GM18507 (cell line): ENCODE measurements at regions not wholly inside any gene's neighbourhood (a gene's known extent, or its start where the extent isn't known, plus 50 kb on each side); places are given as distances from the start of the nearest gene placed in this dataset.

Source experiments
- DNase-seq: peaks from one replicate; pipeline ENCODE4 v3.0.0; 2011; ENCODE audit warnings: low read depth; ENCODE audit not compliant: insufficient read length; ENCODE audit errors: extremely low spot score
- FAIRE-seq: peaks from 2 replicates; lab custom pipeline; 2011; peaks lifted over from hg19 to GRCh38; lab: Jason Lieb, UNC

DNA sequence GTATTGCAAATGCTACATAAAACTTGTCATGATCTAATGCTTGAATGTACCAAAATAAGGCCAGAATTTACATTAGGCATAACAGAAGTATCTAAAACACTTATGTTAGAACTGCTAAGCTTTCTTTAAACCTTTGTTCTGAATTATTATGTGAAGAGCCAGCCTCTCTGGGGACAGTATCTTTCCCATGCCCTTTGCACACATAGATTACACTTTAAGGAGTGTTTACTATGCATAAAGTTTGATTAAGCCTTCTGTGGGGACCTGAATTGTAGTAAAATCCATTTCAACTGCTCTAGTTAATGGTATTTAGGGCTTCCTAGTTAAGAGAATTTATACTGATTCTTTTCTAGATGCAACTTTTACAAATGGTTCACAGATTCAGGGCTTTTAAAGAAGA lies 444.7 kb downstream of the IPMK start:
- no peak for DNase-seq
- no peak for FAIRE-seq

DNA sequence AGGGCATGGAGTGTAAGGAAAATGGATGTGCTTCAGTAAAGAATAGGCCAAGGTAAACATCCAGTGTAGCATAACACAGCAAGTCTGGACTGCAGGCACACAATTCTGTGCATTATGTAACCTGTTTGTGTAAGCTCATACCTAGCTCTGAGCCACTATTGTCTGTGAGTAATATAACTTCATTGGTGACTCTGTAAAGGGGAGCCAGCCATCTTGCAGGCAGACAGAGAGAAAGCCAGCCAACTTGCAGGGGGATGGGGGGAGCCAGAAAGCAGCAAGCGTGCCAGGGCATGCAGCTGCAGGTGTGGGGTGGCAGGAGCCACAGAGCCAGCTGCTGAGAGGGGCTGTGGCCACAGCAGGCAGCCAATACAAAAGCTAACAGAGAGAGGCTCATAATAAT lies 449.2 kb downstream of the IPMK start:
- FAIRE-seq (no peak), DNase-seq (no peak)

DNA sequence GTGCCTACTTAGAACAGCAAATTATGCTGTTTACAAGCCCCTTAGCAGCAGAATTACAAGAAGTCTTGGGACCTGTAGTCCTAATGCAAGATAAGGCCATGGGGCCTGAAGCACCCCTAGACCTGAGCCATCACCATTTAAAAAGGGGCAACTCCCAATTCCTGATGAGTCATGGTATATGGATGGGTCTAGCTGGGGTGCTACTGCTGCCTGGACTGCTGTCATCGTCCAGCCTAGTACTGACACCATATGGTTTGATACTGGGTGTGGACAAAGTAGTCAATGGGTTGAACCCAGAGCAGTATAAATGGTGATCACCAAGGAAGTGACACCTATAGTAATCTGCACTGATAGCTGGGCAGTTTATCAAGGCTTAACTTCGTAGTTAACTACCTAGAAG lies 450.0 kb downstream of the IPMK start:
- FAIRE-seq (no peak), DNase-seq (no peak)

DNA sequence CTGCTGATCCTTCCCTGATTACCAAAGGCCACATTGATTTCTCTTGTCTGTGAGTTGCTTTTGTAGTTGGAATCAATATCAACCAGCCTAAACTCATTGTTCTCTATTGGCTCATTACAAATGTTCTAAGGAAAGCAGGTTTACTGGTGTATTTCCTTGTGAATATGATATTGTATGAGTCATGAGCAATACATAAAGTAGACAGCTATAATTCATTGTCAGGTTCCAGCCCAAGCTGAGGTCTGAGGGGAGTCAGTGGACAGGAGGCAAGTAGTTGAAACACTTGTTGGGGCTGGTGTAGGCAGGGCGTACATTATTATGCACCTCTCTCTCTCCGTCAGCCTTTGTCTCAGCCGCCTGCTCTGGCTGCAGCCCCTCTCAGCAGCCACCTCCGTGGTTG lies 451.7 kb downstream of the IPMK start:
- no peak for DNase-seq
- FAIRE-seq: no peak

DNA sequence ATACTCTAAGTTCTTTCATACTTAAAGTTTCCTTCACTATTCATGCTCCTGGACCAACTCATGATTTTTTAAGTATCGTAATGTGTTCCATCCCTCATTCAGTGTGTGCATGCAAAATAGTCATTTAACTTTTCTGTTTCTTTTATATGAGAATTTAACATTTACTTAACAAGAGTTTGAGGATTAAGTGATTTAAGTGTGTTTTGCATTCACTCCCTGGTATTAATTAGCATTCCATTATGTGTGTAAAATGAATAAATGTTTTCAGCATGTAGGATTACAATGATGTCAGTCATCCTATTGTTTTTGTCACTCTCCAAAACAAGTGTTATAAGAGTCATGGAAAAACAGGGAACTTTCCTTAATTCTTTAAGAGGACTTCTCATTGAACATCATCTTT lies 457.7 kb downstream of the IPMK start:
- FAIRE-seq (no peak), DNase-seq (no peak)

DNA sequence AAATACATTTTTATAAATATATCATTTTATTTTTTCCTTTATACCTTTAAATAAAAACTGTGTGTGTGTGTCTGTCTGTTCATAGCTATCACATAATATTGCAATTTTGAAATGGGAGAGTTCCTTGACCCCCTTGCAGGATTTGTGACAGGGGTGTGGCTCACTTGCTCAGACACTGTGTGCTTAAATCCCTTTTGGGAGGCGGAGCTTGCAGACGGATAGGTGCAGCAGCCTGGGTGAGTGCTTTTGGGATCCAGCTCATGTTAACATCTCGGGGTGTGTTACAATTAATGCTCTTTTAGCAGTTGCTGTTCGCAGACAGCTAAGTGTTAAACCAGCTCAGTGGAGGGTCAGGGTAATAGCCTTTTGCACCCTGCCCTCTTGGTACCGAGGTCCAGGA lies 459.8 kb downstream of the IPMK start:
- no peak for FAIRE-seq
- no peak for DNase-seq

DNA sequence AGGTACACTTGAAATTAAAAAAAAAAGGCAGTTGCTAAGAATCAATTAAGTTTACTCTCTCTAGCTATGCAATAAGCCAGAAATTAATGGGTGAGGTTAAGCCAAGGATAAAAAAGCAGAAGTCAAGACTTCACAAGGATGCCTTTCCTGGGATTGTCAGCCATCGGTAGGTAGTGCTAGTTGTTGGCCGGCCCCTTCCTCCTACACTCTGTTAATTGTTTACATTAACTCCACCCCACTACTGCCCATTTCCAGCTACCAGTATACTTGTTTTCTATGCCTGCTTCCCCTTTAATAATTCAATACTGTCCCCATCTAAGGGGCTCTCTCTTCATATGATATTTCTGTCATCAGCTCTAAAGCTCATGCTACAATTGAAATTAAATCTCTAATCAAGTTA lies 461.0 kb downstream of the IPMK start:
- no peak for DNase-seq
- FAIRE-seq: no peak

DNA sequence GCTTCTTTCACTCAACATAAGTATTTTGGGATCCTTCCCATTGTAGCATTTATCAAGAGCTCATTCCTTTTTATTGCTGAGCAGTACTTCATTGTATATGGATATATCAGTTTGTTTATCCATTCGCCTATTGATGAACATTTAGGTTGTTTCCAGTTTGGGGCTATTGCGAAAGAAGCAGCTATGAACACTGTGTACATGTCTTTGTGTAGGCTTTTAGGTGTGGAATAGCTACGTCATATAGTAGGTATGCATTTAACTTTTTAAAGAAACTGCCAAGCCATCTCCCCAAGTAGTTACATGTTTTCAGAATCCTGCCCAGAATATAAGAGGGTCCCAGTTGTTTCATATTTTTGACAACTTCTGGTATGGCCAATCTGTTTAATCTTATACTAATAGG lies 468.1 kb downstream of the IPMK start:
- DNase-seq: no peak
- FAIRE-seq: no peak

DNA sequence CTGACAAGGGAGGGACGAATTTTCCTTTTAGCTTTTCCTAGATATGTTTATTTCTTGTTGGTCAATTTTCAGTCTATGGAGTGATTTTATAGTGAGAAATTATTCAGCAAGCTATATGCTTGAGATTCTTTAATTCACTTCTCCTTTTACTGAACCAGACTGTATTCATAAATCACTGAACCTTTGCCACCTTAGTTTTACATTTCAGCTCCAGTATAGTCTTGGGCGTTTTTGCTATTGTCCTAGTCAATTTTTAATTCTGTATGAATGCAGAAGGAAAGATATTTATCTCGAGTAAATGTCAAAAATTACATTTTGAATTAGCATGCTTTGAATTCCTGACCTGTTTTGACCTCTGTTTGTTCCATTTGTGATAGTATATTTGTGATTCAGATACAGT lies 468.9 kb downstream of the IPMK start:
- FAIRE-seq: no peak

DNA sequence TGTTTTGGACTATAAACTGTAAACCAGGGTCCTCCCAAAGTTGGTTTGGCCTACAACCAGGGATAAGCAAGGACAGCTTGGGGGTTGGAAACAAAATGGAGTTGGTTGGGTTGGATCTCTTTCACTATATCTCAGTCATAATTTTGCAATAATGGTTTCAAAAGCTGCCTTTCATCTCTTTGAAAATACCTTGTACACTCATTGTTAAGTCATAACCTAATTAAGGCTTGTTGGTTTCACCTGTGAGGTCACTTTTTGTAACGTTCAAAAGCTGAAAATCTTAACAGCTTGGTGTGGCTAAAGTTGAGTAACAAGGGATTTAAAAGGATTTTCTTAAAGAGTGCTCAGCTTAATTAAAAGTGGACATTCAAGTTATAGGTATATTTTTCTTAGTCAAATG lies 476.1 kb downstream of the IPMK start:
- DNase-seq (no peak), FAIRE-seq (no peak)

More for the DNA sequence above, 468.9 kb downstream of the IPMK start:
- no peak for DNase-seq

DNA sequence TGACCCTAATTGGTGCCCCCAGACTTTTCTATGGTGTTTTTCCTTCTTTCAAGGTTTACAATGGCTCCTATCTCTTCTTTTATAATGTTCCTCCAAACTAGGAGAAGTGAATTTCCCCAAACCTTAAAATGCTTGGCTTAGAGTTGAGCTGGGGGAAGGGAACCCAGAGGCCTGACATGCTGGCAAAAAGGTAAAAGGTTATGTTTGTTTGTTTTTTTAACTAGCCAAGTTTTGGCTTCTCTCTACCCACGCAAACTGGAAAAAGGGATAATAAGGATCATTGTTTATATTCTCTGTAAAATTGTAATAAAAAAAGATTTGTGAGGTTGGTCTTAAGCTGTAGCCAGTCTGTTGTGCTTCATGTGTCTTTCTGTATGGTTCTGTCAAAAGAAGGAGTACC lies 477.0 kb downstream of the IPMK start:
- DNase-seq (no peak), FAIRE-seq (no peak)

DNA sequence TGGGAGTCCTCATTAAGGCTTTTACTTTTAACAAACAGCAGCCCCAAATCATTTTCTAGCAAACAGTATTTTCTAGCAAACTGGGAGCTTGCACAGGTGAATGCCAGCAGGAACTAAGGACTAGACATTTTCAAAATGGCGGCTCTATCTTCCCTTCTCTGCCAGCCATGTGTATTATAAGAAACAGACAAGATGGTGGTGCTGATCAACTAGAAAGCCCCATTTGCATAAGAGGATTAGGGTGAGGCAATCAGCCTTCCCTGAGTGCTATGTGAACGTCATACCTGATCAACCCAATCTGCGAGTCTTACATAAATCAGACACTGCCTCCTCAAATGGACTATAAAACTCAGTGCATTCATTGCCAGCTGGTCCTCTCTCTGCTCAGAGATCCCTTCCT lies 479.6 kb downstream of the IPMK start:
- no peak for FAIRE-seq
- no peak for DNase-seq

DNA sequence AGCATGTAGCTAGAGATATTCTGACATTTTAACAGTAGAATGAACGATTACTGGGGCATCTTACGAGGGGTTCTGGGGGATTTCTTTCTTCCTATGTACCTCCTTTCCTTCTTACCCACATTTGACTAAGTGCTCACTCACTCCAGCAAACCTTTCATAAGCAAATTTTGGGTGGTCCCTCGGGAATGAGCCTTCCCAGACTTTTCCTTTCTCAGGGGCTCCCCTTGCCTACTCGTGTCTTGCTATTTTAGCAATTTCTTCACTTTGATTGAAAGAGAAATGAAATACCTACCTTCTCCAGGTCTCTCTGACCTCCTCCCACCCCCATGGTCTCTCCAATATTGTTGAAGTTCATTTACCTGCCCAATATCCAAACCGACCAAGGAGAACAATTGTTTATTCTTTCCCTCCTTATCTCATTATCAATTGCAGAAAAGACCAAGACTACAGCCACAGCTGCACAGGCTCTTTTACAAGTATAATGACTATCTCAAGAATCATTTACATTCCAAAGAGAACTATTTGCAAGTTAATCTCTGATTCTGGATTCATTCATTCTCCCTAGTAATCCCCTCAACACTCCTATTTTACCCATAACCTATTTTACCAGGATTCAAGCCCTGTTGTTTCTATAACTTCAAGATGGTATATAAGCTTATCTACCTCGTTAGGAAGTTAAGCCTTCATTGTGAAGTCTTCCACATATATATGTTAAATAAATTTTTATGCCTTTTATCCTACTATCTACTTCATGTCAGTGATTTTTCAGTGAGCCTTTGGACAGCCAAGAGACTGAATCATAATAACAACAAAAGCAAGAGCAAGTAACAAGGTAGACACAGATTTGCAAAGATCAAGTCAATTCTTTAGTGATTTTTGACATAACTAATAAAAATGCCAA lies 480.6 kb downstream of the IPMK start:
- FAIRE-seq (no peak), DNase-seq (no peak)

DNA sequence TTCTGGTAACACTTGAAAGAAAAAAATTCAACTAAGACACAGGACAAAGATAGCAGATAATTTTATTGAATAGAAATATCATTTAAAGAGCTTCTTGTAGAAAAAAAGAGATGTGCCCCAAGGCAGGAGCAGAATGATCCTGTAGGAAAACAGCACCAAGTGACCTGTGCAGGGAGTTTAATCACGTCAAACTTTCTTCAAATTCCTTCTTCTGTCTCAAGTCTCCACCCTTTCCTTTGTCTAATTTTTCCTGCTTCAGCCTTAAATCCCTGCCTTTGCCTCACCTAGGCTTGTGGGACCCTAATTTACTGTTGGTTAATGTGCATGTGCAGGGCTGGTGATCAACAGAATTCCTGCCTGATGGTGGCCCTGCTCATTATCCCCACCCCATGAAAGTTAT lies 481.4 kb downstream of the IPMK start:
- no peak for DNase-seq
- FAIRE-seq: no peak

DNA sequence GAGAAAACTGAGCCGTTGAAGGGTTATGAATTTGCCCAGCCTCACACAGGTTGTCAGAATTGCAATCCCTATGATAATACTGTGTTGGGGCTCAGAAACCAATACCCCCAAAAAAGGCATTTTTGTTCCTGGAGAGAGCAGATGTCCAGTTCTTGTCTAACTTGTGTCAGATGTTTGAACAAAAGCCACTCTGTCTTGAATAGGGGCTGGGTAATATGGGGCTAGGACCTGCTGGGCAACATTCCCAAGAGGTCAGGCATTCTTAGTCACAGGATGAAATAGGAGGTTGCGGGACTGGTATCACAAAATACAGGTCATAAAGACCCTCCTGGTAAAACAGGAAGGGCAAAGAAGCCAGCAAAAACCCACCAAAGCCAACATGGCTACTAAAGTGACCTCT lies 482.1 kb downstream of the IPMK start:
- FAIRE-seq (no peak), DNase-seq (no peak)

DNA sequence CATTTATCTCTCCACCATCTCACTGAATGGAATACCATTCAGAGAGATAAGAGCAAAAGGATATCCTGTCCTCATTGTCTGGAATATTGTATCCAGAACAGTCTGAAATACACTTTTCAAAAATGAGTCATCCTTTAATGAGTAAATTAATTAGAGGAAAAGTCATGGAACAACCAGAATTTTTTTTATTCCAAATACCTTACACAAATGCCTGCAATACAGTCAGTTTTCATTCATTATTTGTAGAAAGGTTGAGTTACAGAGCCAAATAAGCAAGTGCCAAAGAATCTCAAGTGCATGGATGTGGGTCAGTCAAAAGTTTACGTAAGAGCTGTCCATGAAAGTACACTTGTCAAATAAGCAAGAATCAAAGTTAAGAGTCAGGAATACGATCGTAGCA lies 482.6 kb downstream of the IPMK start:
- DNase-seq (no peak), FAIRE-seq (no peak)

DNA sequence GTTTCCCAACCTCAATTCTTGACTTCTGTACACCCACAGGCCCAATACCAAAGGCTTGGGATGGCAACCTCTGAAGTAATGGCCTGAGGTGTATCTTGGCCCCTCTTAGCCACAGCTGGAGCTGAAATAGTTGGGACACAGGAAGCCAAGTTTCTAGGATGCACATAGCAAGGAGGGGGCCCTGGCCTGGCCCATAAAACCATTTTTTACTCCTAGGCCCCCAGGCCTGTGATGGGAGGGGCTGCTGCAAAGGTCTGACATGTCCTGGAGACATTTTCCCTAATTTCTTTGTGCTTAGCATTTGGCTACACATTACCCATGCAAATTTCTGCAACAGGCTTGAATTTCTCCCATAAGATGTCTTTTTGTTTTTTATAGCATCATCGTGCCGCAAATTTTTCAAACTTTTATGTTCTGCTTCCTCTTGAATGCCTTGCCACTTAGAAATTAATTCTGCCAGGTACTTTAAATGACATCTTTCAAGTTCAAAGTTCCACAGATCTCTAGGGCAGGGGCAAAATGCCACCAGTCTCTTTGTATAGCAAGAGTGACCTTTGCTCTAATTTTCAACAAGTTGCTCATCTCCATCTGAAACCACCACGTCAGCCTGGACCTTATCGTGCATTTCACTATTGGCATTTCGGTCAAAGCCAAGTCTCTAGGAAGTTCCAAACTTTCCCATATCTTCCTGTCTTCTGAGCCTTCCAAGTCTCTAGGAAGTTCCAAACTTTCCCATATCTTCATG lies 490.8 kb downstream of the IPMK start:
- FAIRE-seq (no peak), DNase-seq (no peak)

DNA sequence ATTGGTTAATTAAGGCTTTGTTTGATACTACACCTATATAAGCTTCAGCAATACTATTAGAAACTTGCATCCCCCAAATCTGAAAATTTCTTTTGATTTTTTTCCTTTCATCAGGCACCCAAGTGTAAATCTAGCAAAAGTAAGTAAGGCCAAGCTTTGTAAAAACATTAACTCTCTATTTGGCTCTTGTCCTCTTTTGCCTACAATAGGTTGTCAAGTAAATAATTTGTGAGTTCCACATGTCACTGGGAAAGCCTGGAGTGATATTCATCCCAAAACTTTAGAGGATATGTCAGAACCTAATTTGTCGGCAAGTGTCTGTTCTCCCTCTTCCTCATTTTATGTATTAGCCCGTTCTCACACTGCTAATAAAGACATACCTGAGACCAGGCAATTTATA lies 492.4 kb downstream of the IPMK start:
- no peak for FAIRE-seq
- DNase-seq: no peak

DNA sequence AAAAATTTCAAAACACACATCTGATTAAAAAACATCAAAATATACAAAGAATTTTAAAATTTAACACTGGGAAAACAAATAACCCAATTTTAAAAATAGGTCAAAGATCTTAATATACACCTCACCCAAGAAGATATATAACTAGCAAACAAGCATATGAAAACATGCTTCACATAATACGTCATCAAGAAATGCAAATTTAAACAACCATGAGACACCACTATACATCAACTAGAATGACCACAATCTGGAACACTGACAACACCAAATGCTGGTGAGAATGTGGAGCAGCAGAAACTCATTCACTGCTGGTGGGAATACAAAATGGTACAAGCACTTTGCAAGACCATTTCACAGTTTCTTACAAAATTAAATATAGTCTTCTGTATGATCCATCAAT lies 498.4 kb downstream of the IPMK start:
- no peak for DNase-seq
- no peak for FAIRE-seq

DNA sequence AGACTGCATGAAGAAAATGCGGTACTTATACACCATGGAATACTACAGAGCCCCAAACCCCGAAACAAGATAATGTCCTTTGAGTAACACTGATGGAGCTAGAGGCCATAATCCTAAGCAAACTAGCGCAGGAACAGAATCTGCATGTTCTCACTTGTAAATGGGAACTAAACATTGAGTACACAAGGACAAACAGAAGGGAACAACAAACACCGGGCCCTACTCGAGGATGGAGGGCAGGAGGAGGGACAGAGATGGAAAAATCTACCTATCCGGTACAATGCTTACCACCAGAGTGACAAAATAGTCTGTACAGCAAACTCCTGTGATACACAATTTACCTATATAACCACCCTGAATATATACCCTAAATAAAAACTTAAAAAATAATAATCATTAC lies 507.9 kb downstream of the IPMK start:
- FAIRE-seq: no peak
- DNase-seq: no peak

DNA sequence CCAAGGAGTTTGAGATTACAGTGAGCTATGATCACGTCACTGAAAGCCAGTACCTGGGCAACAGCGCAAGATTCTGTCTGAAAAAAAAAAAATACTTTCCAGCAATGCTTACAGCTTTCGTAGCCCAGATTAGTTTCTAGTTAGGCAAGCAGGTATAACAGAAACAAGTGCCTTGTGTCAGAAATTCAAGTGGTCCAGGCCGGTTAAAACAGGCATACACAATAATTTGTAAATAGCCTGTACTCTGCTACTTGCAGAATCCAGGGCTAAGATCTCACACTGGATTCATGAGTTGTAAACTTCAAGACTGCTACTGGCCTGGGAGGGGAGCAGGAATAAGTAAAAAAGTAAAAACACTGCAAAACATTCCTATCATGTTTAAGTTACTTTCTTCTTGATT lies 512.9 kb downstream of the IPMK start:
- no peak for DNase-seq
- no peak for FAIRE-seq
